Prostate gland (tissue), 2 donors: ENCODE measurements at regions not wholly inside any gene's neighbourhood (a gene's known extent, or its start where the extent isn't known, plus 50 kb on each side); places are given as distances from the start of the nearest gene placed in this dataset.
"Not testable (repeated sequence)": the region's sequence is repeated elsewhere in the genome, so short reads cannot be mapped to it uniquely, and the experiment has no call there.

Experiments
- DNase-seq: peaks from one replicate; pipeline ENCODE4 v3.0.0-alpha.2; 2019; ENCODE audit warnings: low spot score
- H3K27ac ChIP-seq, 2 donors: fragments of 200-600 bp; sonication (generic); 2 replicates each; pipeline ENCODE4 v1.5.1; 2017 to 2019
- H3K27me3 ChIP-seq: fragments of 200-600 bp; sonication (generic); replicated peaks from 2 replicates; pipeline ENCODE4 v1.5.1; 2019; ENCODE audit not compliant: insufficient read depth
- H3K36me3 ChIP-seq, 2 donors: fragments of 200-600 bp; sonication (generic); 1 replicate in 1 of 2; 2 replicates in 1 of 2; pipeline versions ENCODE4 v1.5.1 to v1.8.1; 2017 to 2019
- H3K4me1 ChIP-seq: fragments of 200-600 bp; sonication (generic); replicated peaks from 2 replicates; pipeline ENCODE4 v1.5.1; 2019
- H3K4me3 ChIP-seq, 2 donors: fragments of 200-600 bp; sonication (generic); 2 replicates each; pipeline ENCODE4 v1.5.1; 2017 to 2019
- H3K9me3 ChIP-seq: fragments of 200-600 bp; sonication (generic); 2 replicates; pipeline ENCODE4 v1.5.1; 2017
- POLR2A ChIP-seq: fragments of 450-650 bp; IDR thresholded peaks from one replicate; pipeline ENCODE4 v1.6.1; 2016; ENCODE audit warnings: antibody characterized with exemption, mild to moderate bottlenecking
- POLR2AphosphoS5 ChIP-seq: sonication (generic); formaldehyde crosslinking; IDR thresholded peaks from one replicate; pipeline ENCODE4 v1.6.1; 2017; ENCODE audit warnings: antibody characterized with exemption
- WGBS: methylation state at CpG from one replicate; pipeline ENCODE4 v1.1.5; 2018; 5-methylcytosine and 5-hydroxymethylcytosine counted together
- intact Hi-C: fragments of 100-400 bp; cut with DNase I; formaldehyde crosslinking; loops from one replicate; pipeline ENCODE4 v1.14.2; 2022
- TF ChIP-seq, protein P1 (sequence below), 4 experiments: fragments of 200-600 bp in 2 of 4; fragments of 450-650 bp in 2 of 4; sonication (generic) in 2 of 4; IDR thresholded peaks; 1 replicate in 3 of 4; 2 replicates in 1 of 4; pipeline ENCODE4 v1.5.1; 2016 to 2019; ENCODE audit warnings: antibody characterized with exemption in 4 of 4, mild to moderate bottlenecking in 2 of 4, moderate library complexity in 2 of 4

DNA sequence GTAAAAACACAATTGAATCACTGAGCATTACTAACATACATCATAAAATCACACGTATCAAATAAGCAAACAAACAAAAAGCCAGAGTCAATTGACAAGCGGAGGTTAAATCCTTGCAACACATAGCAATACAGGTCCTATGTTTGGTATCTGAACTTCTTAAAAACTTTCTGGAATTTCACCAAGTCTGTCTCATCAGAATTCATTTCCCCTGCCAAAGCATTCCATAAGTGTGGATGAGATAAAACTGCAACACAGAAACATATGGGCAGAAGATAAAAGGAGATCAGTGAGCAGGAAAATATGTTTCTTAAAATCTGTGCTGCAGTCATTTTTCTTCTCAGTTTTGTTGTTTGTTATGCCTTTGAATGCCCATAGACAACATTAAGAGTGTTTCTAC, 1155.5 kb downstream of the TBL1XR1 start:
- intact Hi-C loops: no loop called here
- WGBS: 87% methylated on average over 2 of the region's 2 CpGs
- no peak for TF ChIP-seq POLR2A
- TF ChIP-seq POLR2AphosphoS5: no peak
- TF ChIP-seq, protein P1, sequence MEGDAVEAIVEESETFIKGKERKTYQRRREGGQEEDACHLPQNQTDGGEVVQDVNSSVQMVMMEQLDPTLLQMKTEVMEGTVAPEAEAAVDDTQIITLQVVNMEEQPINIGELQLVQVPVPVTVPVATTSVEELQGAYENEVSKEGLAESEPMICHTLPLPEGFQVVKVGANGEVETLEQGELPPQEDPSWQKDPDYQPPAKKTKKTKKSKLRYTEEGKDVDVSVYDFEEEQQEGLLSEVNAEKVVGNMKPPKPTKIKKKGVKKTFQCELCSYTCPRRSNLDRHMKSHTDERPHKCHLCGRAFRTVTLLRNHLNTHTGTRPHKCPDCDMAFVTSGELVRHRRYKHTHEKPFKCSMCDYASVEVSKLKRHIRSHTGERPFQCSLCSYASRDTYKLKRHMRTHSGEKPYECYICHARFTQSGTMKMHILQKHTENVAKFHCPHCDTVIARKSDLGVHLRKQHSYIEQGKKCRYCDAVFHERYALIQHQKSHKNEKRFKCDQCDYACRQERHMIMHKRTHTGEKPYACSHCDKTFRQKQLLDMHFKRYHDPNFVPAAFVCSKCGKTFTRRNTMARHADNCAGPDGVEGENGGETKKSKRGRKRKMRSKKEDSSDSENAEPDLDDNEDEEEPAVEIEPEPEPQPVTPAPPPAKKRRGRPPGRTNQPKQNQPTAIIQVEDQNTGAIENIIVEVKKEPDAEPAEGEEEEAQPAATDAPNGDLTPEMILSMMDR (IDR thresholded peaks at IDR 0.05): no peak

DNA sequence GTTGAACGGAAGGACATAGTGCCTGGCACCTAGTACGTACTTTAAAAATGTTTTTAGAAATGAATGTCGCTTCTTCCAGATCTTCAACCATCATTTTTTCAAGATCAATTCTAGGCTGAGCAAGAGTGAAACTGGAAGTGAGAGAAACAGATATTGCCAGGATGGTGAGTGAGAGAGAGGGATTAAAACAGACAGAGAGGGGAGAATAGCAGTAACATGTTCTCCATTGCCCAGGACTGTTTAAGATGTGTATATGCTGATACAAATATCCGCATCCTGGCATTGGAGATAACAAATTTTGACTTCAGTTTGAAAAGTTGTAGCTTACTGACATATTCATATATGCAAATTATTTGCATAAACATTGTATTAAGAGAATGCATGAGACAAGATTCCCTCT, 1156.1 kb downstream of the TBL1XR1 start:
- no peak for TF ChIP-seq POLR2A
- TF ChIP-seq, protein P1 (IDR thresholded peaks at IDR 0.05): no peak
- no peak for TF ChIP-seq POLR2AphosphoS5
- intact Hi-C loops: no loop called here
- no peak overlapping the region for H3K27ac ChIP-seq
- no peaks in the 10 kb centered on the region for H3K36me3 ChIP-seq
- no peak overlapping the region for H3K4me3 ChIP-seq
- no peaks in the 10 kb centered on the region for H3K9me3 ChIP-seq
- 94% methylated on average over 4 of the region's 4 CpGs for WGBS
- no peaks in the 10 kb centered on the region for H3K4me1 ChIP-seq
- no peak for DNase-seq
- no peaks in the 10 kb centered on the region for H3K27me3 ChIP-seq

More for the DNA sequence above, 1155.5 kb downstream of the TBL1XR1 start:
- Histone ChIP-seq H3K4me3 (no peak overlapping the region), H3K27me3 (no peaks in the 10 kb centered on the region), H3K27ac (no peak overlapping the region), H3K9me3 (no peaks in the 10 kb centered on the region), H3K4me1 (no peaks in the 10 kb centered on the region), H3K36me3 (no peaks in the 10 kb centered on the region)
- no peak for DNase-seq

DNA sequence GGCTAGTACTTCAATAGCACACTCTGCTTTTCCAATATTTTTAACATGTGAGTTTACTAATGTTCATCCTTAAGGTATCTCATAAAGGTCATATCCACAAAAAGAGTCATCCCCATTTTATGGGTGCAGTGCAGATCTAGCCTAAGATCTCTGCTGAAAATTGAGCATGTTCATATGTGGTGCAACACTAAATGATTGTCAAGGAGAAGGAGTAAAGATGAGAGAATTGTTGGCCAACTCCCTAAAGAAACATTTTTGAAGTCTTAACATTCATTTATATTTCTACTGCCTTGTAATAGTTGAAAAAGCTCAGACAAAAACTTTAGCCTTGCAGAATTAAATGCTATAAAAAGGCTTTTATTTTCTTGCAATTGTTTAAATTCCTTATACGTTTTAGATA, 1159.6 kb downstream of the TBL1XR1 start:
- H3K4me3 ChIP-seq: no peak overlapping the region
- no peaks in the 10 kb centered on the region for H3K9me3 ChIP-seq
- TF ChIP-seq POLR2AphosphoS5: no peak
- intact Hi-C loops: no loop called here
- 31% methylated on average over 1 of the region's 1 CpG for WGBS
- no peak for DNase-seq
- H3K27me3 ChIP-seq: no peaks in the 10 kb centered on the region
- H3K4me1 ChIP-seq: no peaks in the 10 kb centered on the region
- H3K36me3 ChIP-seq: no peaks in the 10 kb centered on the region
- H3K27ac ChIP-seq: no peak overlapping the region

DNA sequence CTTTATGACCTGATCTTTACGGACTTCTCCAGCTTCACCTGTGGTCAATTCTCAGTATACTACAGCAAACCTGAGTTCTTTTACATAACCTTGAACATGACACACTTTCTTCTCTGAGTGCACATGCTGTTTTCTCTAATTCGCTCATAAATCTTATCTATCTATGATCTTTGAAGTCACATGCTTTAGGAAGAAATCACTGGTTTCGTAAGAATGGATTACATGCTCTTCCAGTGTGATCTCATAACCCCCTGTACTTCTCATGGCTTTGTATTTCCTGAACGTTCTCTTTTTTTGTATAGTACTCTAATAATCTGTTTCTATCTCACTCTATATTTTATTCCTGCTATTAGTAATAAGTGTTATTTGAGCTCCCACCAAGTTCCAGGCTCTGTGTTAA, 1165.2 kb downstream of the TBL1XR1 start:
- no peaks in the 10 kb centered on the region for H3K36me3 ChIP-seq
- H3K9me3 ChIP-seq: no peaks in the 10 kb centered on the region
- no peak overlapping the region for H3K4me3 ChIP-seq
- no peak for DNase-seq
- no peak overlapping the region for H3K27ac ChIP-seq
- TF ChIP-seq, protein P1 (IDR thresholded peaks at IDR 0.05): no peak
- TF ChIP-seq POLR2AphosphoS5: no peak
- no peak for TF ChIP-seq POLR2A
- no peaks in the 10 kb centered on the region for H3K4me1 ChIP-seq
- intact Hi-C loops: no loop called here
- no peaks in the 10 kb centered on the region for H3K27me3 ChIP-seq
- WGBS: 74% methylated on average over 4 of the region's 4 CpGs

DNA sequence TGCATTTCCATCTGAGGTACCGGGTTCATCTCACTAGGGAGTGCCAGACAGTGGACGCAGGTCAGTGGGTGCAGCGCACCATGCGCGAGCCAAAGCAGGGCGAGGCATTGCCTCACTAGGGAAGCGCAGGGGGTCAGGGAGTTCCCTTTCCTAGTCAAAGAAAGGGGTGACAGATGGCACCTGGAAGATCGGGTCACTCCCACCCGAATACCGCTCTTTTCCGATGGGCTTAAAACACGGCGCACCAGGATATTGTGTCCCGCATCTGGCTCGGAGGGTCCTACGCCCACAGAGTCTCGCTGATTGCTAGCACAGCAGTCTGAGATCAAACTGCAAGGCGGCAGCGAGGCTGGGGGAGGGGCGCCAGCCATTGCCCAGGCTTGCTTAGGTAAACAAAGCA, 1157.1 kb downstream of the NAALADL2 start:
- intact Hi-C loops, H3K4me3 ChIP-seq, H3K4me1 ChIP-seq, DNase-seq, H3K27me3 ChIP-seq, H3K27ac ChIP-seq, H3K36me3 ChIP-seq, H3K9me3 ChIP-seq: not testable (repeated sequence)
- WGBS: 88% methylated on average over 20 of the region's 20 CpGs

DNA sequence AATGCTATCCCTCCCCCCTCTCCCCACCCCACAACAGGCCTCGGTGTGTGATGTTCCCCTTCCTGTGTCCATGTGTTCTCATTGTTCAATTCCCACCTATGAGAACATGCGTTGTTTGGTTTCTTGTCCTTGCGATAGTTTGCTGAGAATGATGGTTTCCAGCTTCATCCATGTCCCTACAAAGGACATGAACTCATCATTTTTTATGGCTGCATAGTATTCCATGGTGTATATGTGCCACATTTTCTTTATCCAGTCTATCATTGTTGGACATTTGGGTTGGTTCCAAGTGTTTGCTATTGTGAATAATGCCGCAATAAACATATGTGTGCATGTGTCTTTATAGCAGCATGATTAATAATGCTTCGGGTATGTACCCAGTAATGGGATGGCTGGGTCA, 1156.1 kb downstream of the NAALADL2 start:
- H3K27ac ChIP-seq, H3K27me3 ChIP-seq, intact Hi-C loops, H3K9me3 ChIP-seq, H3K4me1 ChIP-seq, H3K4me3 ChIP-seq, H3K36me3 ChIP-seq, DNase-seq: not testable (repeated sequence)
- WGBS: 99% methylated on average over 5 of the region's 5 CpGs
